Suprapubic skin (tissue), 4 donors: ENCODE measurements at regions not wholly inside any gene's neighbourhood (a gene's known extent, or its start where the extent isn't known, plus 50 kb on each side); places are given as distances from the start of the nearest gene placed in this dataset.

Experiments used
- CTCF ChIP-seq, 2 donors: fragments of 200-600 bp in 1 of 2; fragments of 450-650 bp in 1 of 2; sonication (generic) in 1 of 2; IDR thresholded peaks; one replicate each; pipeline ENCODE4 v1.5.1; 2016 to 2019; ENCODE audit warnings: antibody characterized with exemption in 2 of 2, mild to moderate bottlenecking in 1 of 2, moderate library complexity in 1 of 2
- POLR2A ChIP-seq, 2 donors: fragments of 450-650 bp; IDR thresholded peaks; one replicate each; pipeline ENCODE4 v1.6.1; 2017; ENCODE audit warnings: antibody characterized with exemption in 2 of 2, mild to moderate bottlenecking in 2 of 2, moderate library complexity in 2 of 2
- POLR2AphosphoS5 ChIP-seq, 3 donors: sonication (generic); formaldehyde crosslinking; IDR thresholded peaks; one replicate each; pipeline ENCODE4 v1.6.1; 2017; ENCODE audit warnings: antibody characterized with exemption in 3 of 3

GRCh38 chr5:154562244-154562880, 84.3 kb upstream of the HAND1 start:
- TF ChIP-seq CTCF (IDR thresholded peaks at IDR 0.05): no peak
- TF ChIP-seq POLR2AphosphoS5 (IDR thresholded peaks at IDR 0.05): no peak
- TF ChIP-seq POLR2A (IDR thresholded peaks at IDR 0.05): no peak
